ENCODE measurements at regions not wholly inside any gene's neighbourhood (a gene's known extent, or its start where the extent isn't known, plus 50 kb on each side); places are given as distances from the start of the nearest gene placed in this dataset.
"Not testable (repeated sequence)": the region's sequence is repeated elsewhere in the genome, so short reads cannot be mapped to it uniquely, and the experiment has no call there.

GRCh38 chr2:142827170-142827569 lies 50.3 kb upstream of the KYNU start:
- no peaks in the 10 kb centered on the region for H3K27me3 Mint-ChIP-seq
- H3K4me3 Mint-ChIP-seq, result no peak overlapping the region
- peaks cover 9% of the 10 kb centered on the region for H3K4me1 Mint-ChIP-seq (ENCODE audit: low read depth)
- no peaks in the 10 kb centered on the region for H3K36me3 Mint-ChIP-seq (ENCODE audit: low read depth)
- intact Hi-C loops (cut with micrococcal nuclease), result no loop called here
- no peak overlapping the region for H3K27ac Mint-ChIP-seq
- no peaks in the 10 kb centered on the region for H3K9me3 Mint-ChIP-seq

GRCh38 chr2:142825861-142826260 lies 51.6 kb upstream of the KYNU start:
- intact Hi-C loops (cut with micrococcal nuclease), result no loop called here
- Mint-ChIP-seq H3K27me3 (no peaks in the 10 kb centered on the region), H3K36me3 (ENCODE audit: low read depth) (no peaks in the 10 kb centered on the region), H3K4me3 (no peak overlapping the region), H3K9me3 (no peaks in the 10 kb centered on the region), H3K27ac (no peak overlapping the region), H3K4me1 (ENCODE audit: low read depth) (peaks cover 11% of the 10 kb centered on the region)

- Mint-ChIP-seq H3K4me1 (ENCODE audit: low read depth) (peaks cover 15% of the 10 kb centered on the region), H3K27me3 (no peaks in the 10 kb centered on the region), H3K9me3 (no peaks in the 10 kb centered on the region), H3K36me3 (ENCODE audit: low read depth) (no peaks in the 10 kb centered on the region), H3K4me3 (no peak overlapping the region), H3K27ac (no peak overlapping the region)
- intact Hi-C loops (cut with micrococcal nuclease), result no loop called here
These were observed 52.7 kb upstream of the KYNU start for GRCh38 chr2:142824756-142825155.

GRCh38 chr2:142822190-142822589 lies 55.3 kb upstream of the KYNU start:
- Mint-ChIP-seq H3K27ac (no peak overlapping the region), H3K36me3 (ENCODE audit: low read depth) (no peaks in the 10 kb centered on the region), H3K9me3 (no peaks in the 10 kb centered on the region), H3K4me1 (ENCODE audit: low read depth) (peaks cover 20% of the 10 kb centered on the region), H3K4me3 (no peak overlapping the region), H3K27me3 (no peaks in the 10 kb centered on the region)
- intact Hi-C loops (cut with micrococcal nuclease), result no loop called here

- Mint-ChIP-seq H3K9me3 (no peaks in the 10 kb centered on the region), H3K27me3 (no peaks in the 10 kb centered on the region), H3K4me3 (no peak overlapping the region), H3K27ac (no peak overlapping the region), H3K36me3 (ENCODE audit: low read depth) (no peaks in the 10 kb centered on the region), H3K4me1 (ENCODE audit: low read depth) (peaks cover 11% of the 10 kb centered on the region)
- intact Hi-C loops (cut with micrococcal nuclease), result no loop called here
These were observed 58.1 kb upstream of the KYNU start for GRCh38 chr2:142819411-142819810.

- Mint-ChIP-seq H3K9me3 (peaks cover 8% of the 10 kb centered on the region), H3K4me1 (ENCODE audit: low read depth) (peaks cover 5% of the 10 kb centered on the region)
These were observed 62.1 kb upstream of the KYNU start for GRCh38 chr2:142815375-142815774.

GRCh38 chr2:142813830-142814829 lies 63.3 kb upstream of the KYNU start:
- H3K27ac Mint-ChIP-seq, result no peak overlapping the region
- peaks cover 5% of the 10 kb centered on the region for H3K4me1 Mint-ChIP-seq (ENCODE audit: low read depth)
- intact Hi-C loops (cut with micrococcal nuclease), result no loop called here
- no peaks in the 10 kb centered on the region for H3K27me3 Mint-ChIP-seq
- peaks cover 11% of the 10 kb centered on the region for H3K9me3 Mint-ChIP-seq
- H3K4me3 Mint-ChIP-seq, result no peak overlapping the region
- H3K36me3 Mint-ChIP-seq (ENCODE audit: low read depth), result no peaks in the 10 kb centered on the region

More at GRCh38 chr2:142815375-142815774, 62.1 kb upstream of the KYNU start:
- Mint-ChIP-seq H3K36me3 (ENCODE audit: low read depth) (no peaks in the 10 kb centered on the region), H3K4me3 (no peak overlapping the region), H3K27ac (no peak overlapping the region), H3K27me3 (no peaks in the 10 kb centered on the region)
- intact Hi-C loops (cut with micrococcal nuclease), result no loop called here

- H3K36me3 Mint-ChIP-seq (ENCODE audit: low read depth); intact Hi-C loops (cut with micrococcal nuclease); H3K4me1 Mint-ChIP-seq (ENCODE audit: low read depth); H3K27ac Mint-ChIP-seq; H3K27me3 Mint-ChIP-seq; H3K4me3 Mint-ChIP-seq: not testable (repeated sequence)
- H3K9me3 Mint-ChIP-seq, result peaks cover 11% of the 10 kb centered on the region
These were observed 65.8 kb upstream of the KYNU start for GRCh38 chr2:142811644-142812043.

GRCh38 chr2:142805244-142805643 lies 72.2 kb upstream of the KYNU start:
- no peaks in the 10 kb centered on the region for H3K36me3 Mint-ChIP-seq (ENCODE audit: low read depth)
- H3K27me3 Mint-ChIP-seq, result no peaks in the 10 kb centered on the region

GRCh38 chr2:142803158-142803557 lies 74.3 kb upstream of the KYNU start:
- no peaks in the 10 kb centered on the region for H3K9me3 Mint-ChIP-seq
- H3K27ac Mint-ChIP-seq, result no peak overlapping the region
- H3K36me3 Mint-ChIP-seq (ENCODE audit: low read depth), result no peaks in the 10 kb centered on the region
- no peak overlapping the region for H3K4me3 Mint-ChIP-seq
- no peaks in the 10 kb centered on the region for H3K27me3 Mint-ChIP-seq
- no peaks in the 10 kb centered on the region for H3K4me1 Mint-ChIP-seq (ENCODE audit: low read depth)
- intact Hi-C loops (cut with micrococcal nuclease), result no loop called here

More at GRCh38 chr2:142805244-142805643, 72.2 kb upstream of the KYNU start:
- no peak overlapping the region for H3K27ac Mint-ChIP-seq
- intact Hi-C loops (cut with micrococcal nuclease), result no loop called here
- H3K9me3 Mint-ChIP-seq, result peaks cover 2% of the 10 kb centered on the region
- no peaks in the 10 kb centered on the region for H3K4me1 Mint-ChIP-seq (ENCODE audit: low read depth)
- no peak overlapping the region for H3K4me3 Mint-ChIP-seq

GRCh38 chr2:142796588-142796987 lies 80.9 kb upstream of the KYNU start:
- intact Hi-C loops (cut with micrococcal nuclease), result loop anchor here (2.0 to 10.0 kb wide), 2 partner anchors 36 to 188 kb away; no protein-coding TSS in a partner anchor
- H3K27me3 Mint-ChIP-seq, result no peaks in the 10 kb centered on the region

GRCh38 chr2:142796161-142796560 lies 81.3 kb upstream of the KYNU start:
- Mint-ChIP-seq H3K36me3 (ENCODE audit: low read depth) (no peaks in the 10 kb centered on the region), H3K27ac (no peak overlapping the region), H3K4me3 (no peak overlapping the region), H3K27me3 (no peaks in the 10 kb centered on the region), H3K9me3 (no peaks in the 10 kb centered on the region), H3K4me1 (ENCODE audit: low read depth) (peaks cover 14% of the 10 kb centered on the region)
- intact Hi-C loops (cut with micrococcal nuclease), result loop anchor here (2.0 to 10.0 kb wide), 2 partner anchors 37 to 189 kb away; no protein-coding TSS in a partner anchor

More at GRCh38 chr2:142796588-142796987, 80.9 kb upstream of the KYNU start:
- Mint-ChIP-seq H3K27ac (no peak overlapping the region), H3K9me3 (no peaks in the 10 kb centered on the region), H3K4me3 (no peak overlapping the region), H3K4me1 (ENCODE audit: low read depth) (peaks cover 10% of the 10 kb centered on the region), H3K36me3 (ENCODE audit: low read depth) (no peaks in the 10 kb centered on the region)

GRCh38 chr2:142794850-142795249 lies 82.6 kb upstream of the KYNU start:
- Mint-ChIP-seq H3K27ac (no peak overlapping the region), H3K36me3 (ENCODE audit: low read depth) (no peaks in the 10 kb centered on the region), H3K9me3 (no peaks in the 10 kb centered on the region), H3K4me3 (no peak overlapping the region), H3K27me3 (no peaks in the 10 kb centered on the region), H3K4me1 (ENCODE audit: low read depth) (peaks cover 18% of the 10 kb centered on the region)
- intact Hi-C loops (cut with micrococcal nuclease), result loop anchor here (10.0 kb wide), 1 partner anchor 190 kb away; no protein-coding TSS in a partner anchor

- intact Hi-C loops (cut with micrococcal nuclease), result loop anchor here (10.0 kb wide), 1 partner anchor 192 kb away; no protein-coding TSS in a partner anchor
- peaks cover 18% of the 10 kb centered on the region for H3K4me1 Mint-ChIP-seq (ENCODE audit: low read depth)
- not testable (repeated sequence) for H3K27me3 Mint-ChIP-seq; H3K36me3 Mint-ChIP-seq (ENCODE audit: low read depth); H3K9me3 Mint-ChIP-seq; H3K27ac Mint-ChIP-seq; H3K4me3 Mint-ChIP-seq
These were observed 85.1 kb upstream of the KYNU start for GRCh38 chr2:142792328-142792727.
